WTC11 (cell line): ENCODE measurements at regions not wholly inside any gene's neighbourhood (a gene's known extent, or its start where the extent isn't known, plus 50 kb on each side); places are given as distances from the start of the nearest gene placed in this dataset.

Experiments used
- ATAC-seq: fragments of 200-7000 bp; cut with Tn5 transposase; 2 replicates; pipeline ENCODE4 v1.10.0; 2021; ENCODE audit warnings: mild to moderate bottlenecking, moderate library complexity
- CTCF ChIA-PET: fragments of 300-600 bp; sonication (Branson Sonifier 250); formaldehyde crosslinking; loops from one replicate; lab custom pipeline; 2021; ENCODE audit warnings: antibody characterized with exemption; lab: Charles Lee
- POLR2A ChIA-PET: fragments of 350-600 bp; sonication (Branson Sonifier 250); formaldehyde crosslinking; loops from one replicate; lab custom pipeline; 2021; ENCODE audit warnings: antibody characterized with exemption; lab: Charles Lee
- DNase-seq: peaks from one replicate; pipeline ENCODE4 v3.0.0; 2021; ENCODE audit warnings: low spot score
- H3K27ac Mint-ChIP-seq: 2 replicates; pipeline ENCODE4 v1.8.0; 2021; ENCODE audit warnings: mixed read lengths
- H3K27me3 Mint-ChIP-seq: 2 replicates; pipeline ENCODE4 v1.8.0; 2021; ENCODE audit warnings: low read depth, mild to moderate bottlenecking, moderate library complexity, mixed read lengths
- H3K36me3 Mint-ChIP-seq: 2 replicates; pipeline ENCODE4 v1.8.0; 2021; ENCODE audit warnings: mixed read lengths
- H3K4me1 Mint-ChIP-seq: 2 replicates; pipeline ENCODE4 v1.8.0; 2022; ENCODE audit warnings: mixed read lengths
- H3K4me3 Mint-ChIP-seq: 2 replicates; pipeline ENCODE4 v1.8.0; 2021; ENCODE audit warnings: mild to moderate bottlenecking, moderate library complexity, mixed read lengths
- H3K9me3 Mint-ChIP-seq: 2 replicates; pipeline ENCODE4 v1.8.0; 2021; ENCODE audit warnings: mixed read lengths
- CREB1 ChIP-seq: sonication (generic); formaldehyde crosslinking; IDR thresholded peaks from 2 replicates; pipeline ENCODE4 v1.8.0; 2023; ENCODE audit warnings: mild to moderate bottlenecking, missing genetic modification reagents
- CREM ChIP-seq: sonication (generic); formaldehyde crosslinking; IDR thresholded peaks from 2 replicates; pipeline ENCODE4 v1.8.1; 2022; ENCODE audit warnings: mild to moderate bottlenecking, missing genetic modification reagents, moderate library complexity
- EMX1 ChIP-seq: fragments of 250-450 bp; sonication (Bioruptor Pico); IDR thresholded peaks from 2 replicates; pipeline ENCODE4 v1.8.0; 2021; ENCODE audit warnings: mild to moderate bottlenecking
- FOXJ3 ChIP-seq: sonication (generic); formaldehyde crosslinking; IDR thresholded peaks from 2 replicates; pipeline ENCODE4 v1.9.0; 2021; ENCODE audit warnings: missing genetic modification reagents, mild to moderate bottlenecking, borderline replicate concordance
- FOXK1 ChIP-seq: sonication (generic); formaldehyde crosslinking; IDR thresholded peaks from 2 replicates; pipeline ENCODE4 v1.8.0; 2022; ENCODE audit warnings: mild to moderate bottlenecking, moderate library complexity, missing genetic modification reagents
- GTF2I ChIP-seq: fragments of 250-450 bp; sonication (Bioruptor Pico); conservative IDR thresholded peaks from 2 replicates; pipeline ENCODE4 v1.4.0; 2021; ENCODE audit warnings: mild to moderate bottlenecking
- NR1H2 ChIP-seq: sonication (generic); formaldehyde crosslinking; IDR thresholded peaks from 2 replicates; pipeline ENCODE4 v1.9.0; 2021; ENCODE audit warnings: mild to moderate bottlenecking, moderate library complexity, missing genetic modification reagents
- NR2C2 ChIP-seq: sonication (generic); formaldehyde crosslinking; IDR thresholded peaks from 2 replicates; pipeline ENCODE4 v1.8.0; 2022; ENCODE audit warnings: mild to moderate bottlenecking, missing genetic modification reagents
- NR3C1 ChIP-seq: sonication (generic); formaldehyde crosslinking; conservative IDR thresholded peaks from 2 replicates; pipeline ENCODE4 v1.8.1; 2023; ENCODE audit warnings: low read depth, mild to moderate bottlenecking, missing genetic modification reagents
- OVOL2 ChIP-seq: fragments of 250-450 bp; sonication (Bioruptor Pico); IDR thresholded peaks from 2 replicates; pipeline ENCODE4 v1.9.0; 2021; ENCODE audit warnings: mild to moderate bottlenecking, borderline replicate concordance
- RELA ChIP-seq: sonication (generic); formaldehyde crosslinking; IDR thresholded peaks from 2 replicates; pipeline ENCODE4 v1.8.1; 2022; ENCODE audit warnings: missing genetic modification reagents, mild to moderate bottlenecking, borderline replicate concordance
- ZNF232 ChIP-seq: sonication (generic); formaldehyde crosslinking; IDR thresholded peaks from 2 replicates; pipeline ENCODE4 v1.8.0; 2022; ENCODE audit warnings: mild to moderate bottlenecking, missing genetic modification reagents
- ZNF416 ChIP-seq: fragments of 250-450 bp; sonication (Bioruptor Pico); IDR thresholded peaks from 2 replicates; pipeline ENCODE4 v1.9.0; 2021; ENCODE audit warnings: mild to moderate bottlenecking, inconsistent platforms
- ZNF671 ChIP-seq: fragments of 250-450 bp; sonication (Bioruptor Pico); IDR thresholded peaks from 2 replicates; pipeline ENCODE4 v1.8.0; 2021; ENCODE audit warnings: mild to moderate bottlenecking
- TF ChIP-seq, protein P1 (sequence below): sonication (generic); formaldehyde crosslinking; IDR thresholded peaks from 2 replicates; pipeline ENCODE4 v1.8.0; 2023; ENCODE audit warnings: mild to moderate bottlenecking, missing genetic modification reagents
- TF ChIP-seq, protein P2 (sequence below): sonication (generic); formaldehyde crosslinking; IDR thresholded peaks from 2 replicates; pipeline ENCODE4 v1.8.1; 2023; ENCODE audit warnings: mild to moderate bottlenecking, missing genetic modification reagents, moderate library complexity
- TF ChIP-seq, protein P3 (sequence below): sonication (generic); formaldehyde crosslinking; conservative IDR thresholded peaks from 2 replicates; pipeline ENCODE4 v1.8.1; 2022; ENCODE audit warnings: mild to moderate bottlenecking, missing genetic modification reagents
- TF ChIP-seq, protein P4 (sequence below): sonication (generic); formaldehyde crosslinking; IDR thresholded peaks from 2 replicates; pipeline ENCODE4 v1.8.1; 2022; ENCODE audit warnings: mild to moderate bottlenecking, missing genetic modification reagents, moderate library complexity, borderline replicate concordance
- TF ChIP-seq, protein P5 (sequence below): sonication (generic); formaldehyde crosslinking; IDR thresholded peaks from 2 replicates; pipeline ENCODE4 v1.8.1; 2023; ENCODE audit warnings: mild to moderate bottlenecking, missing genetic modification reagents, borderline replicate concordance
- TF ChIP-seq, protein P6 (sequence below): sonication (generic); formaldehyde crosslinking; IDR thresholded peaks from 2 replicates; pipeline ENCODE4 v1.8.1; 2023; ENCODE audit warnings: mild to moderate bottlenecking, missing genetic modification reagents, moderate library complexity
- TF ChIP-seq, protein P7 (sequence below): sonication (generic); formaldehyde crosslinking; IDR thresholded peaks from 2 replicates; pipeline ENCODE4 v1.8.1; 2023; ENCODE audit warnings: mild to moderate bottlenecking, missing genetic modification reagents
- TF ChIP-seq, protein P8 (sequence below): fragments of 200-600 bp; IDR thresholded peaks from 2 replicates; pipeline ENCODE4 v1.8.0; 2022; ENCODE audit warnings: antibody characterized with exemption

DNA sequence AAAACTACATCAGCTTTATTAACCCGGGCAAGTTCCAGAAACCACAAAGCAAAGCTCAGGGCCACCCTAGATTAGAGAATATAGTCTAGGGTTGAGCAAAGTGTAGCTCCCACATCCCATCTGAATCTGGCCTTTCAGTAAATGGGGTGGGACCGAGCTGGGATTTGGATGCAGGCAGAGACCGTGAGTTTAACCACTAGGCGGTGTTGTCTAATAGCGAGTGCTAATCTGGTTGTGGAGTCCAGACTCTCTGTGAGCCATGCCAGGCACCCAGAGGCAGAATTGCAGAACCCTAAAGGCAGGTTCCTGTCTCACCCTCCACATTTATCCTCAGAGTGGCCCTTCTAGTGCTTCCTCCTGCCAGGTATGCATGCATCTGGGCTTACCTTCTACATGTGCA is 435.9 kb downstream of the TSN start:
- DNase-seq, result peak; percentile 73
- H3K27ac Mint-ChIP-seq, result no peak overlapping the region

DNA sequence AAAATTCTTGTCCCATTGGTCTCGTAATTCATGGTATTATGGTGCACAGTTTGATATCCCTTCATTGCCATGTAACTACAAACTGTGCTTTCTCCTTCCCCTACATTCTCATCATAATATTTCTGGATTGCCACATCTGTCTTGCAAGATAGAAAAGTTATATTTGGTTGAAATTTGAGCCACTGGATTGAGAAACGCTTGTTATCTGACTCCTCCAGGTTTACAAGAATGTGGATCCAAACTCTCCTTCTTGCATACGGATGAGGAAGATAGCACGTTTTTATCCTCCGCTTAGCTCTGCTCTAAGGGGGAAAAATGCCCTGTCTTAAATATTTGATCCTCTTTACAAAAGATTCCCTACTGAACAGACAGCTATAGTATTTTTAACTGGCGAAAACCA is 438.2 kb downstream of the TSN start:
- Mint-ChIP-seq H3K27me3 (no peaks in the 10 kb centered on the region), H3K4me1 (peaks cover 16% of the 10 kb centered on the region), H3K27ac (no peak overlapping the region), H3K9me3 (peaks cover 20% of the 10 kb centered on the region), H3K36me3 (peaks cover 8% of the 10 kb centered on the region; the same call in 1 of the 2 replicates), H3K4me3 (no peak overlapping the region)
- ATAC-seq, result no peak
- CTCF ChIA-PET, result interaction anchor here (0.7 kb wide), 1 partner anchor 25 kb away, joined by 3 read pairs; no protein-coding TSS in a partner anchor
- POLR2A ChIA-PET, result no interaction called here
- DNase-seq, result no peak
- TF ChIP-seq, protein P1, sequence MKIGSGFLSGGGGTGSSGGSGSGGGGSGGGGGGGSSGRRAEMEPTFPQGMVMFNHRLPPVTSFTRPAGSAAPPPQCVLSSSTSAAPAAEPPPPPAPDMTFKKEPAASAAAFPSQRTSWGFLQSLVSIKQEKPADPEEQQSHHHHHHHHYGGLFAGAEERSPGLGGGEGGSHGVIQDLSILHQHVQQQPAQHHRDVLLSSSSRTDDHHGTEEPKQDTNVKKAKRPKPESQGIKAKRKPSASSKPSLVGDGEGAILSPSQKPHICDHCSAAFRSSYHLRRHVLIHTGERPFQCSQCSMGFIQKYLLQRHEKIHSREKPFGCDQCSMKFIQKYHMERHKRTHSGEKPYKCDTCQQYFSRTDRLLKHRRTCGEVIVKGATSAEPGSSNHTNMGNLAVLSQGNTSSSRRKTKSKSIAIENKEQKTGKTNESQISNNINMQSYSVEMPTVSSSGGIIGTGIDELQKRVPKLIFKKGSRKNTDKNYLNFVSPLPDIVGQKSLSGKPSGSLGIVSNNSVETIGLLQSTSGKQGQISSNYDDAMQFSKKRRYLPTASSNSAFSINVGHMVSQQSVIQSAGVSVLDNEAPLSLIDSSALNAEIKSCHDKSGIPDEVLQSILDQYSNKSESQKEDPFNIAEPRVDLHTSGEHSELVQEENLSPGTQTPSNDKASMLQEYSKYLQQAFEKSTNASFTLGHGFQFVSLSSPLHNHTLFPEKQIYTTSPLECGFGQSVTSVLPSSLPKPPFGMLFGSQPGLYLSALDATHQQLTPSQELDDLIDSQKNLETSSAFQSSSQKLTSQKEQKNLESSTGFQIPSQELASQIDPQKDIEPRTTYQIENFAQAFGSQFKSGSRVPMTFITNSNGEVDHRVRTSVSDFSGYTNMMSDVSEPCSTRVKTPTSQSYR (CRISPR knock-in tag), result no peak
- TF ChIP-seq OVOL2 (CRISPR knock-in tag), result no peak
- TF ChIP-seq GTF2I (CRISPR knock-in tag), result no peak
- TF ChIP-seq, protein P2, sequence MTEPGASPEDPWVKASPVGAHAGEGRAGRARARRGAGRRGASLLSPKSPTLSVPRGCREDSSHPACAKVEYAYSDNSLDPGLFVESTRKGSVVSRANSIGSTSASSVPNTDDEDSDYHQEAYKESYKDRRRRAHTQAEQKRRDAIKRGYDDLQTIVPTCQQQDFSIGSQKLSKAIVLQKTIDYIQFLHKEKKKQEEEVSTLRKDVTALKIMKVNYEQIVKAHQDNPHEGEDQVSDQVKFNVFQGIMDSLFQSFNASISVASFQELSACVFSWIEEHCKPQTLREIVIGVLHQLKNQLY (CRISPR knock-in tag), result no peak
- TF ChIP-seq, protein P3, sequence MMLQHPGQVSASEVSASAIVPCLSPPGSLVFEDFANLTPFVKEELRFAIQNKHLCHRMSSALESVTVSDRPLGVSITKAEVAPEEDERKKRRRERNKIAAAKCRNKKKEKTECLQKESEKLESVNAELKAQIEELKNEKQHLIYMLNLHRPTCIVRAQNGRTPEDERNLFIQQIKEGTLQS (CRISPR knock-in tag), result no peak
- TF ChIP-seq NR2C2, result no peak
- no peak for TF ChIP-seq NR1H2 (CRISPR knock-in tag)
- no peak for TF ChIP-seq RELA
- TF ChIP-seq FOXK1 (CRISPR knock-in tag), result no peak
- TF ChIP-seq ZNF416 (CRISPR knock-in tag), result no peak
- TF ChIP-seq ZNF671 (CRISPR knock-in tag), result no peak
- no peak for TF ChIP-seq CREB1 (CRISPR knock-in tag)
- no peak for TF ChIP-seq FOXJ3 (CRISPR knock-in tag)
- TF ChIP-seq, protein P4, sequence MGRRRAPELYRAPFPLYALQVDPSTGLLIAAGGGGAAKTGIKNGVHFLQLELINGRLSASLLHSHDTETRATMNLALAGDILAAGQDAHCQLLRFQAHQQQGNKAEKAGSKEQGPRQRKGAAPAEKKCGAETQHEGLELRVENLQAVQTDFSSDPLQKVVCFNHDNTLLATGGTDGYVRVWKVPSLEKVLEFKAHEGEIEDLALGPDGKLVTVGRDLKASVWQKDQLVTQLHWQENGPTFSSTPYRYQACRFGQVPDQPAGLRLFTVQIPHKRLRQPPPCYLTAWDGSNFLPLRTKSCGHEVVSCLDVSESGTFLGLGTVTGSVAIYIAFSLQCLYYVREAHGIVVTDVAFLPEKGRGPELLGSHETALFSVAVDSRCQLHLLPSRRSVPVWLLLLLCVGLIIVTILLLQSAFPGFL (CRISPR knock-in tag), result no peak
- no peak for TF ChIP-seq CREM (CRISPR knock-in tag)
- no peak for TF ChIP-seq NR3C1 (CRISPR knock-in tag)
- TF ChIP-seq, protein P5, sequence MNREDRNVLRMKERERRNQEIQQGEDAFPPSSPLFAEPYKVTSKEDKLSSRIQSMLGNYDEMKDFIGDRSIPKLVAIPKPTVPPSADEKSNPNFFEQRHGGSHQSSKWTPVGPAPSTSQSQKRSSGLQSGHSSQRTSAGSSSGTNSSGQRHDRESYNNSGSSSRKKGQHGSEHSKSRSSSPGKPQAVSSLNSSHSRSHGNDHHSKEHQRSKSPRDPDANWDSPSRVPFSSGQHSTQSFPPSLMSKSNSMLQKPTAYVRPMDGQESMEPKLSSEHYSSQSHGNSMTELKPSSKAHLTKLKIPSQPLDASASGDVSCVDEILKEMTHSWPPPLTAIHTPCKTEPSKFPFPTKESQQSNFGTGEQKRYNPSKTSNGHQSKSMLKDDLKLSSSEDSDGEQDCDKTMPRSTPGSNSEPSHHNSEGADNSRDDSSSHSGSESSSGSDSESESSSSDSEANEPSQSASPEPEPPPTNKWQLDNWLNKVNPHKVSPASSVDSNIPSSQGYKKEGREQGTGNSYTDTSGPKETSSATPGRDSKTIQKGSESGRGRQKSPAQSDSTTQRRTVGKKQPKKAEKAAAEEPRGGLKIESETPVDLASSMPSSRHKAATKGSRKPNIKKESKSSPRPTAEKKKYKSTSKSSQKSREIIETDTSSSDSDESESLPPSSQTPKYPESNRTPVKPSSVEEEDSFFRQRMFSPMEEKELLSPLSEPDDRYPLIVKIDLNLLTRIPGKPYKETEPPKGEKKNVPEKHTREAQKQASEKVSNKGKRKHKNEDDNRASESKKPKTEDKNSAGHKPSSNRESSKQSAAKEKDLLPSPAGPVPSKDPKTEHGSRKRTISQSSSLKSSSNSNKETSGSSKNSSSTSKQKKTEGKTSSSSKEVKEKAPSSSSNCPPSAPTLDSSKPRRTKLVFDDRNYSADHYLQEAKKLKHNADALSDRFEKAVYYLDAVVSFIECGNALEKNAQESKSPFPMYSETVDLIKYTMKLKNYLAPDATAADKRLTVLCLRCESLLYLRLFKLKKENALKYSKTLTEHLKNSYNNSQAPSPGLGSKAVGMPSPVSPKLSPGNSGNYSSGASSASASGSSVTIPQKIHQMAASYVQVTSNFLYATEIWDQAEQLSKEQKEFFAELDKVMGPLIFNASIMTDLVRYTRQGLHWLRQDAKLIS (CRISPR knock-in tag), result no peak
- TF ChIP-seq, protein P6, sequence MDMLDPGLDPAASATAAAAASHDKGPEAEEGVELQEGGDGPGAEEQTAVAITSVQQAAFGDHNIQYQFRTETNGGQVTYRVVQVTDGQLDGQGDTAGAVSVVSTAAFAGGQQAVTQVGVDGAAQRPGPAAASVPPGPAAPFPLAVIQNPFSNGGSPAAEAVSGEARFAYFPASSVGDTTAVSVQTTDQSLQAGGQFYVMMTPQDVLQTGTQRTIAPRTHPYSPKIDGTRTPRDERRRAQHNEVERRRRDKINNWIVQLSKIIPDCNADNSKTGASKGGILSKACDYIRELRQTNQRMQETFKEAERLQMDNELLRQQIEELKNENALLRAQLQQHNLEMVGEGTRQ (CRISPR knock-in tag), result no peak

More for the DNA sequence above, 435.9 kb downstream of the TSN start:
- peaks cover 16% of the 10 kb centered on the region for H3K9me3 Mint-ChIP-seq
- H3K27me3 Mint-ChIP-seq, result no peaks in the 10 kb centered on the region
- no peak overlapping the region for H3K4me3 Mint-ChIP-seq
- peaks cover 8% of the 10 kb centered on the region; the same call in 1 of the 2 replicates for H3K36me3 Mint-ChIP-seq
- H3K4me1 Mint-ChIP-seq, result peaks cover 23% of the 10 kb centered on the region
- TF ChIP-seq EMX1 (CRISPR knock-in tag) (no peak), ZNF232 (CRISPR knock-in tag) (no peak)
- TF ChIP-seq, protein P7, sequence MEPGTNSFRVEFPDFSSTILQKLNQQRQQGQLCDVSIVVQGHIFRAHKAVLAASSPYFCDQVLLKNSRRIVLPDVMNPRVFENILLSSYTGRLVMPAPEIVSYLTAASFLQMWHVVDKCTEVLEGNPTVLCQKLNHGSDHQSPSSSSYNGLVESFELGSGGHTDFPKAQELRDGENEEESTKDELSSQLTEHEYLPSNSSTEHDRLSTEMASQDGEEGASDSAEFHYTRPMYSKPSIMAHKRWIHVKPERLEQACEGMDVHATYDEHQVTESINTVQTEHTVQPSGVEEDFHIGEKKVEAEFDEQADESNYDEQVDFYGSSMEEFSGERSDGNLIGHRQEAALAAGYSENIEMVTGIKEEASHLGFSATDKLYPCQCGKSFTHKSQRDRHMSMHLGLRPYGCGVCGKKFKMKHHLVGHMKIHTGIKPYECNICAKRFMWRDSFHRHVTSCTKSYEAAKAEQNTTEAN (CRISPR knock-in tag), result no peak
- TF ChIP-seq, protein P8, sequence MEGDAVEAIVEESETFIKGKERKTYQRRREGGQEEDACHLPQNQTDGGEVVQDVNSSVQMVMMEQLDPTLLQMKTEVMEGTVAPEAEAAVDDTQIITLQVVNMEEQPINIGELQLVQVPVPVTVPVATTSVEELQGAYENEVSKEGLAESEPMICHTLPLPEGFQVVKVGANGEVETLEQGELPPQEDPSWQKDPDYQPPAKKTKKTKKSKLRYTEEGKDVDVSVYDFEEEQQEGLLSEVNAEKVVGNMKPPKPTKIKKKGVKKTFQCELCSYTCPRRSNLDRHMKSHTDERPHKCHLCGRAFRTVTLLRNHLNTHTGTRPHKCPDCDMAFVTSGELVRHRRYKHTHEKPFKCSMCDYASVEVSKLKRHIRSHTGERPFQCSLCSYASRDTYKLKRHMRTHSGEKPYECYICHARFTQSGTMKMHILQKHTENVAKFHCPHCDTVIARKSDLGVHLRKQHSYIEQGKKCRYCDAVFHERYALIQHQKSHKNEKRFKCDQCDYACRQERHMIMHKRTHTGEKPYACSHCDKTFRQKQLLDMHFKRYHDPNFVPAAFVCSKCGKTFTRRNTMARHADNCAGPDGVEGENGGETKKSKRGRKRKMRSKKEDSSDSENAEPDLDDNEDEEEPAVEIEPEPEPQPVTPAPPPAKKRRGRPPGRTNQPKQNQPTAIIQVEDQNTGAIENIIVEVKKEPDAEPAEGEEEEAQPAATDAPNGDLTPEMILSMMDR, result peak; percentile 50; the same call in 1 of the 2 replicates
- peak; percentile 95 for ATAC-seq
- ChIA-PET CTCF (interaction anchor here (0.6 to 1.6 kb wide), 19 partner anchors 10 to 545 kb away, joined by 3 to 11 read pairs (median 4); no protein-coding TSS in a partner anchor), POLR2A (no interaction called here)
